ENCODE measurements at regions not wholly inside any gene's neighbourhood (a gene's known extent, or its start where the extent isn't known, plus 50 kb on each side); places are given as distances from the start of the nearest gene placed in this dataset.

- Mint-ChIP-seq H3K36me3 (ENCODE audit: low read depth, unreplicated experiment) (no peaks in the 10 kb centered on the region), H3K9me3 (ENCODE audit: unreplicated experiment) (no peaks in the 10 kb centered on the region), H3K27ac (ENCODE audit: unreplicated experiment) (peak overlapping the region; percentile 53), H3K4me3 (ENCODE audit: unreplicated experiment) (no peak overlapping the region), H3K27me3 (ENCODE audit: low read depth, unreplicated experiment) (no peaks in the 10 kb centered on the region), H3K4me1 (ENCODE audit: low read depth, unreplicated experiment) (peaks cover 4% of the 10 kb centered on the region)
- no peak overlapping the region for H3K4me3 ChIP-seq (ENCODE audit: insufficient read depth, low read depth, low read length)
- H3K27ac ChIP-seq (ENCODE audit: low read depth, low read length): no peak overlapping the region
- FAIRE-seq: no peak
- DNase-seq (ENCODE audit: low read depth): no peak
- H3K79me2 ChIP-seq (ENCODE audit: insufficient read depth, low read length): no peaks in the 10 kb centered on the region
- H3K4me2 ChIP-seq (ENCODE audit: low read length): no peak overlapping the region
- no peak for TF ChIP-seq EZH2 (IDR thresholded peaks at IDR 0.05; ENCODE audit: insufficient read depth, low read length)
- no peak for TF ChIP-seq CTCF (IDR thresholded peaks at IDR 0.05; ENCODE audit: insufficient read depth, low read depth, low read length)
- no peak overlapping the region for H2AFZ ChIP-seq (ENCODE audit: low read depth, low read length)
- no peak overlapping the region for H3K9ac ChIP-seq (ENCODE audit: low read length)
- no peaks in the 10 kb centered on the region for H3K36me3 ChIP-seq (ENCODE audit: insufficient read depth, low read length)
- peaks cover 3% of the 10 kb centered on the region for H3K4me1 ChIP-seq (ENCODE audit: insufficient read depth, low read length)
- no peaks in the 10 kb centered on the region for H3K9me3 ChIP-seq (ENCODE audit: insufficient read depth, low read depth, low read length)
- H4K20me1 ChIP-seq (ENCODE audit: insufficient read depth, low read length): no peaks in the 10 kb centered on the region
- no peaks in the 10 kb centered on the region for H3K27me3 ChIP-seq (ENCODE audit: insufficient read depth, low read length)
Observed at GRCh38 chr18:55031576-55031975, 72.3 kb upstream of the CCDC68 start.

GRCh38 chr18:55031164-55031563, 71.9 kb upstream of the CCDC68 start:
- Histone ChIP-seq H3K79me2 (ENCODE audit: insufficient read depth, low read length) (no peaks in the 10 kb centered on the region), H3K4me2 (ENCODE audit: low read length) (no peak overlapping the region), H3K36me3 (ENCODE audit: insufficient read depth, low read length) (no peaks in the 10 kb centered on the region), H2AFZ (ENCODE audit: low read depth, low read length) (no peak overlapping the region), H4K20me1 (ENCODE audit: insufficient read depth, low read length) (no peaks in the 10 kb centered on the region), H3K9me3 (ENCODE audit: insufficient read depth, low read depth, low read length) (no peaks in the 10 kb centered on the region), H3K4me3 (ENCODE audit: insufficient read depth, low read depth, low read length) (no peak overlapping the region), H3K4me1 (ENCODE audit: insufficient read depth, low read length) (peaks cover 3% of the 10 kb centered on the region), H3K27ac (ENCODE audit: low read depth, low read length) (no peak overlapping the region), H3K27me3 (ENCODE audit: insufficient read depth, low read length) (no peaks in the 10 kb centered on the region), H3K9ac (ENCODE audit: low read length) (no peak overlapping the region)
- Mint-ChIP-seq H3K27me3 (ENCODE audit: low read depth, unreplicated experiment) (no peaks in the 10 kb centered on the region), H3K4me3 (ENCODE audit: unreplicated experiment) (no peak overlapping the region), H3K36me3 (ENCODE audit: low read depth, unreplicated experiment) (no peaks in the 10 kb centered on the region), H3K4me1 (ENCODE audit: low read depth, unreplicated experiment) (peaks cover 4% of the 10 kb centered on the region), H3K27ac (ENCODE audit: unreplicated experiment) (no peak overlapping the region), H3K9me3 (ENCODE audit: unreplicated experiment) (no peaks in the 10 kb centered on the region)
- TF ChIP-seq CTCF (IDR thresholded peaks at IDR 0.05; ENCODE audit: insufficient read depth, low read depth, low read length): no peak
- no peak for TF ChIP-seq EZH2 (IDR thresholded peaks at IDR 0.05; ENCODE audit: insufficient read depth, low read length)
- FAIRE-seq (no peak), DNase-seq (ENCODE audit: low read depth) (no peak)

- no peaks in the 10 kb centered on the region for H3K79me2 ChIP-seq (ENCODE audit: insufficient read depth, low read length)
- no peak overlapping the region for H3K27ac ChIP-seq (ENCODE audit: low read depth, low read length)
- no peaks in the 10 kb centered on the region for H3K4me1 ChIP-seq (ENCODE audit: insufficient read depth, low read length)
- H4K20me1 ChIP-seq (ENCODE audit: insufficient read depth, low read length): no peaks in the 10 kb centered on the region
- H3K4me3 ChIP-seq (ENCODE audit: insufficient read depth, low read depth, low read length): no peak overlapping the region
- FAIRE-seq (no peak), DNase-seq (ENCODE audit: low read depth) (no peak)
- Mint-ChIP-seq H3K27ac (ENCODE audit: unreplicated experiment) (no peak overlapping the region), H3K36me3 (ENCODE audit: low read depth, unreplicated experiment) (no peaks in the 10 kb centered on the region), H3K4me1 (ENCODE audit: low read depth, unreplicated experiment) (peaks cover 4% of the 10 kb centered on the region), H3K4me3 (ENCODE audit: unreplicated experiment) (no peak overlapping the region), H3K9me3 (ENCODE audit: unreplicated experiment) (no peaks in the 10 kb centered on the region), H3K27me3 (ENCODE audit: low read depth, unreplicated experiment) (no peaks in the 10 kb centered on the region)
- no peak overlapping the region for H2AFZ ChIP-seq (ENCODE audit: low read depth, low read length)
- no peak overlapping the region for H3K9ac ChIP-seq (ENCODE audit: low read length)
- no peak overlapping the region for H3K4me2 ChIP-seq (ENCODE audit: low read length)
- TF ChIP-seq CTCF (IDR thresholded peaks at IDR 0.05; ENCODE audit: insufficient read depth, low read depth, low read length) (no peak), EZH2 (IDR thresholded peaks at IDR 0.05; ENCODE audit: insufficient read depth, low read length) (no peak)
- H3K36me3 ChIP-seq (ENCODE audit: insufficient read depth, low read length): no peaks in the 10 kb centered on the region
- no peaks in the 10 kb centered on the region for H3K9me3 ChIP-seq (ENCODE audit: insufficient read depth, low read depth, low read length)
- no peaks in the 10 kb centered on the region for H3K27me3 ChIP-seq (ENCODE audit: insufficient read depth, low read length)
Observed at GRCh38 chr18:55024564-55024963, 65.3 kb upstream of the CCDC68 start.

Measured in astrocyte (in vitro differentiated cells and primary cell).